ENCODE measurements at regions not wholly inside any gene's neighbourhood (a gene's known extent, or its start where the extent isn't known, plus 50 kb on each side); places are given as distances from the start of the nearest gene placed in this dataset.

GRCh38 chr3:147975165-147975564 lies 566.0 kb downstream of the ZIC1 start:
- no peak for TF ChIP-seq POLR2A (IDR thresholded peaks at IDR 0.05; ENCODE audit: low read depth, low read length)
- no peak for TF ChIP-seq POLR2AphosphoS5 (IDR thresholded peaks at IDR 0.05; ENCODE audit: low read depth, low read length)
